Gastroesophageal sphincter (tissue), 3 donors: ENCODE measurements at regions not wholly inside any gene's neighbourhood (a gene's known extent, or its start where the extent isn't known, plus 50 kb on each side); places are given as distances from the start of the nearest gene placed in this dataset.

Source experiments
- CTCF ChIP-seq, 4 experiments: fragments of 200-600 bp in 2 of 4; fragments of 450-650 bp in 2 of 4; sonication (generic) in 1 of 4; IDR thresholded peaks; one replicate each; pipeline ENCODE4 v1.5.1; 2017 to 2019; ENCODE audit warnings: antibody characterized with exemption in 4 of 4, mild to moderate bottlenecking in 2 of 4, moderate library complexity in 2 of 4
- EP300 ChIP-seq: sonication (generic); formaldehyde crosslinking; IDR thresholded peaks from one replicate; pipeline ENCODE4 v1.6.1; 2017; ENCODE audit warnings: antibody characterized with exemption, mild to moderate bottlenecking
- POLR2A ChIP-seq, 2 donors: fragments of 450-650 bp; IDR thresholded peaks; one replicate each; pipeline ENCODE4 v1.6.1; 2017; ENCODE audit warnings: antibody characterized with exemption in 2 of 2, mild to moderate bottlenecking in 2 of 2, moderate library complexity in 1 of 2
- POLR2AphosphoS5 ChIP-seq: sonication (generic); formaldehyde crosslinking; IDR thresholded peaks from one replicate; pipeline ENCODE4 v1.6.1; 2017; ENCODE audit warnings: antibody characterized with exemption

DNA sequence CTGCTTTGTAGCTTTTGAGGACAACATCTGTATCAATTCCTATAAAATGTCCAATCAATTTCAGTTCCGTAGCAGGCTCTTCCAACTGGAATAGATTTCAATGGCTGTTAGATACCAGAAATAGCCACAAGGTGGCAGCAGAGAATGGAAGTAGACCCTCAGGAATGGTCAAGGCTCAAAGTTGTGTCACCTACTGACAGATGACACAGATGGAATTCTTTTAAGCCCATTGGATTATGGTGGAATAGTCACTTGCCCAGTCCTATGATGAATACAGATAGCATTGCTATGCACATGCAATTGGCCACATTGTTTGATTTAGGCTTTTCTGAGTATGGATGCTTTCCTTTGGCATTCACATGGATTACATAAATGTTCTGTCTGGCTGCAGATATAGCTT, 130.4 kb upstream of the RADX start:
- TF ChIP-seq CTCF (IDR thresholded peaks at IDR 0.05): peak; percentile 28 to 89 (median 41)
- no peak for TF ChIP-seq POLR2AphosphoS5
- no peak for TF ChIP-seq POLR2A (IDR thresholded peaks at IDR 0.05)
- TF ChIP-seq EP300: no peak
